ENCODE measurements at regions not wholly inside any gene's neighbourhood (a gene's known extent, or its start where the extent isn't known, plus 50 kb on each side); places are given as distances from the start of the nearest gene placed in this dataset.

- TF ChIP-seq POLR2AphosphoS5 (IDR thresholded peaks at IDR 0.05; ENCODE audit: low read depth, low read length) (no peak), REST (IDR thresholded peaks at IDR 0.05; ENCODE audit: insufficient read depth in 1 of 2, low read depth in 2 of 2, low read length in 2 of 2) (no peak), TAF1 (IDR thresholded peaks at IDR 0.05; ENCODE audit: borderline replicate concordance, insufficient read depth, low read length) (no peak), SIN3A (IDR thresholded peaks at IDR 0.05; ENCODE audit: borderline replicate concordance, insufficient read depth, low read length) (no peak)
These were observed 152.9 kb downstream of the RNASET2 start for GRCh38 chr6:166803471-166803870.

Data from PFSK-1 (cell line).